Forelimb muscle (tissue), 1 donor: ENCODE measurements at regions not wholly inside any gene's neighbourhood (a gene's known extent, or its start where the extent isn't known, plus 50 kb on each side); places are given as distances from the start of the nearest gene placed in this dataset.

Experiments used
- DNase-seq: peaks from one replicate; pipeline ENCODE4 v3.0.0-alpha.2; 2013; ENCODE audit warnings: low read depth

DNA sequence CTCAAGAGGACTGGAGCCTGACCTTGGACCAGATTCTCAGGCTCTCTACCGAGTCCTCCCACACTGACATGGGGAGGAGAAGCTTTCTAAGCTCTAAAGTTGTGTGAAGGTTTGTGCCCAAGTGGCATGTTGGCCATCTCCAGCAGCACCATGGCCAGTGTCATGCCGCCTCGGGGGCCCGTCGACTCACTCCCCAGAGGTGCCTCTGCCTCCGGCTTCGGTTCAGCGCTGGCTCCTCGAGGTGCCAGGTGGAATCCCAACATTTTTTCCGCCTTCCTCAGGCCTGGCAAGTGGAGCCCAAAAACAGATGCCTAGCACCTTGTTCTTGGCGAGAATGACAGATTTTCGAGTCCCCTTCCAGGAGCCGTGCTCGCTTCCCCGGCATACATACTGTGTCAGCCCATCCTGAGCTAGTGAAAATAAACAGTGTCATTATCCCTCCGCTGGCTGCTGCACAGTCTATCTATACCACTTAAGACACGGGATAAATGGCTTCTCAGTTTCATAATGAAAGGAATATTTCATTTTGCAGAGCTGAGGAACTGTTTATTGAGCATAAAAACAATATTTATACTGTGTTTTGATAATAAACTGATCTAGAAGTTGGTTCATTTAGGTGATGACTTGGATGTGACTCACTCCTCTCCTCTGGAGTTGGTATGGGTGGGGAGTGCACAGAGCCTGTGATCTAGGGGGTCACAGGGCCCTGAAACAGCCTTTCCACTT lies 328.5 kb upstream of the TLE3 start:
- no peak for DNase-seq

DNA sequence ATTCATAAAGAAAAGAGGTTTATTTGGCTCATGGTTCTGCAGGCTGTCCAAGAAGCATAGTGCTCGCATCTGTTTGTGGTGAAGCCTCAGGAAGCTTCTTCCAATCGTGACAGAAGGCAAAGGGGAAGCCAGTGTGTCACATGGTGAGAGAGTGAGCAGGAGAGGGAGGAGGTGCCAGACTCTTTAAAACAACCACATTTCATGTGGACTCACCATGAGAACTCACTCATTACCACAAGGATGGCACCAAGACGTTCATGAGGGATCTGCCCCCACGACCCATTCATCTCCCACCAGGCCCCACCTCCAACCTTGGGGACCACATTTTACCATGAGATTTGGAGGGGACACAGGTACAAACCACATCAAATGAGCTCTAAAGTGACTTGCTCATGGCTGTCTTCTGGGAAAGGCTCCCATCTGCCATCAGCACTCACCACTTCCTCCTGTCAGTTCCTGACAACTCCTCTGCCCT lies 327.3 kb upstream of the TLE3 start:
- no peak for DNase-seq

DNA sequence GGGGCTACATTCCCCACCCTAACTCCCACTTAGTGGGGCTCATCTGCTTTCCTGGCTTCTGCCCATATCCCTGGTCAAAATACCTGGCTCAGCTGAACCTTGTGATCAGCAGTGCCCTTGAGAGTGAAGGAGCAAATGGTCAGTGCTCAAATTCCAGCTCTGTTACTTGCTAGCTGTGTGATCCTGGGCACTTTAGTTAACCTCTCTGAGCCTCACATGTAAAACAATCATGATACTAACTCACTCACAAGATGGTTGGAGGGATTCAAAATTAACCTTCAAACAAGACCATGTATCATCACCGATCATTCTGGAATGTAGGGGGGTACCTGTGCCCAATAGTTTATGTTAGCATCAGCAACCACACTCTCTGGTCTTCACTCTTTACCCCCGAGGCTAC lies 325.6 kb upstream of the TLE3 start:
- no peak for DNase-seq

DNA sequence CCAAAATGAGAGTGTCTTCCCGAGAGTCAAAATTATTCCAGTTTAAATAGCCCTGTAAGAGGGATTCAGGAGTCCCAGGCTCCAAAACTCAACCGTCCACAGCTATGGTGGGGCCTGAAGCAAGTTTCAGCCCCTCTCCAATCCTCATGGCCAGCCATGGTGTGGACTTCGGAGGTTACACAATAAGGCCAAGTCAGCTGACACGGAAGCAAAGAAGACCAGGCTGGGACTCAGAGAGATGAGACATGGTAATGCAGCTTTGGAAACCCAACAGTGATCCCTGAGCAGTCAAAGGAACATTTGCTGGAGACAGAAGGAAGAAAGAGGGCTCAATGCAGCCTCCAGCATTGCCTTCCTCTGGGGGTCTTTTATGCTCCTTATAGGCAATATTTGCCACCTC lies 324.6 kb upstream of the TLE3 start:
- DNase-seq: no peak

DNA sequence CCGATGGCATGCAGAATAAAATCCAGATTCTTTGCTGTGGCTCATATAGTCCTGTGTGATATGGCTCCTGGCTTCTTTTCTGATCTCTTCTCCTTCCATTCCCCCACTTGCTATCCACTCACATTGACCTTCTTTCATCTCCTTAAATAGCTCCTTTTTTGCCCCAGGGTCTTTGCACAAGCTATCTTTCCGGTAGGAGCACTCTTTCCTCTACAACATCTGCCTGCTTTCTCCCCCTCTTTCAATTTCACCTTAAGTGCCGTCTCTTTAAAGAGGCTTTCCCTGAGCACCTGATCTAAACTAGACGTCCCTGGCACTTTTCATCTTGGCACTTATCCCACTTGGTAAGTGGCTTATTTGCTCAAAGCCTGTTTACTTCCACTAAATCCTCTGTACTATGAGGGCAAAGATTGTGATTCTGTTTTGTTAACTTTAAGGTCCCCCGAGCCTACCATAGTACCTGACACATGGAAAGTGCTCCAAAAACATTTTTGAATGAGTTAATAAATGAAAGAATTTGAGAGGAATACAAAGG lies 323.3 kb upstream of the TLE3 start:
- DNase-seq: no peak

DNA sequence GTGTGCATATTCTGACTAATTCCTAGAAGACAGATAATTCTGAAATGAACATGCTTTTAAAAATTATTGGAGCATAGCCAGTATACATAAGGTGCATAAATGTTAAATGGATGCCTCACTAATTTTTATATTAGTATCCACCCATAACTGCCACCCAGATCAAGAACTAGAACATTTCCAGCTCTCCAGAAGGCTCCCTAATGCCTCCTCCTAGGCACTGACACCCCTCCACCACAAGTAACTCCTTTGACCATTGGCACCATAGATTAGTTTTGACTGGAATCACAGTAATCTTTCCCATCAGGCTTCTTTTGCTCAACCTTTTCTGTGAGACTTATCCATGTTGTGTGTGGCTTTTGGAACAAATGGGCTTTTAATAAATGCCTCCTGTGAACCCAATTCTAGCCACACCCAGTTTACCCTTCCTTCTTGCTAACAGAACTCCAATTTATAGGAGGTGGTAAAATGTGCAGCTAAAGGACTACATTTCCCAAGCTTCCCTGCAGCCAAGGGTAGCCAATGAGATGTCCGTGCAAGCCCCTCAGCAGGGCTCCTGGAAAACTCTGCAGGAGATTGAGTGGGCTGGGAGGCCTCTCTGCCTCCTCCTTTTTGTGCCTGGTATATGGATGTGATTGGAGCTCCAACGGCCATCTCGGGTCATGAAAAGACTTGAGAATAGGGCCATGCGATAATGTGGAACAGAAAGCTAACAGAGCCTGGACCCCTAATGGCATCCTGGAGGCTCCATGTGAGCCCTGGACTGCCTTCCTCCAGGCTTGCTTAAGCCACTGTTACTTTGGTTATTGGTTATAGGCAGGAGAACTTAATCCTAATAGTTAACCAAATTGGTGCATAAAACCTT lies 322.6 kb upstream of the TLE3 start:
- DNase-seq: no peak

DNA sequence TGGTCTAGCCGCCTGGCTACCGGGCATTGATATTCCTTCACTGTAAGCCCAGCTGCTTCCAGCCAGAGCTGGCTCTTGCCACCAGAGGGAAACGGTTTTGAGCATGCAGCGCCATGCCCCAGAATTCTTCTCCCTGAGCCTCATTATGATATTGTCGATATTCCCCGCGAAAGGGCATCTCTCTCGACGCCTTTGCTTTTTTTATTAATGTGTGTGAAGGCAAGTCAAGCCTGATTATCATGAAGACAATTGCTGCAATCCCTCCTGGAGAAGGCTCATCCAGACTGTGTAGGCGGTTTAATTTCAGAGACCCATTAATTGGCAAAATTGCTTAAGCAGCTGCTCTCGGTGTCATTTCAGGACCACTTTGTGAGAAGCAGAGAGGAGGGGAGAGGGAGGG lies 321.2 kb upstream of the TLE3 start:
- DNase-seq: no peak

DNA sequence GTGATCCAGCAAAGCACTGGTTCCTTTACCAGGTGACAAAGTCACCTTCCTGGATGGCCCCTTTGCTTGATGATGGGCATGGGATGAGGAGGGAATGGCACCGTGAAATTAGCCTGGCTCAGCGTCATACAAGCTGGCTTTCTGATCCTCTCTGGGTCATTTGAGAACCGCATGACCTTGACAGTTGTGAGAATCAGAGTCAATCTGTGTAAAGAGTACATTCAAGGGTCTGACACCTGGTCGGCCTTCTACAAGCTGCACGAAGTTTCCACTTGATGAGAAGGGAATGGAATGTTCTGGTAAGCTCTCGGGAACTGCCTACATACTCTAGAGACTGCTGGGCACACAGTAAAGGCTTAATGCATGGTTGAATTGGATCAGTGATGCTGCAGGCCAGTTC lies 319.8 kb upstream of the TLE3 start:
- DNase-seq: no peak

DNA sequence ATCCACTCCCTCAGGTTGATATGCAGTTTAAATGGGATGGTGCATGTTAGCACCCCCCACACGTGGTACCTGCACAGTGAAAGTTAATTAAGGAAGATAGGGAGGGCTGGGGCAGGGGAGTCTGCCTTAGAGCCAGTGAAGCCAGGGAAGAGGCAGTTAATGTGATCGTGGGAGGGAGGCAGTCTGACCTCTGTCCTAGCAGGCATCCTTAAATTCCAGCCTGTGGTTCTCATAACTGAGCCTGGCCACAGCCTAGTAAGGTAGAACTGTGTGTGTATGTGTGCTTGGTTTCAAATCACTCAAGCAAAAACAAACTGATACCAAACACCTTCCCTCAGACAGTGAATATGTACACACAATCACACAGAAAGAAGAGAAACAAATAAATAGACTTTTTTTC lies 319.1 kb upstream of the TLE3 start:
- DNase-seq: no peak

DNA sequence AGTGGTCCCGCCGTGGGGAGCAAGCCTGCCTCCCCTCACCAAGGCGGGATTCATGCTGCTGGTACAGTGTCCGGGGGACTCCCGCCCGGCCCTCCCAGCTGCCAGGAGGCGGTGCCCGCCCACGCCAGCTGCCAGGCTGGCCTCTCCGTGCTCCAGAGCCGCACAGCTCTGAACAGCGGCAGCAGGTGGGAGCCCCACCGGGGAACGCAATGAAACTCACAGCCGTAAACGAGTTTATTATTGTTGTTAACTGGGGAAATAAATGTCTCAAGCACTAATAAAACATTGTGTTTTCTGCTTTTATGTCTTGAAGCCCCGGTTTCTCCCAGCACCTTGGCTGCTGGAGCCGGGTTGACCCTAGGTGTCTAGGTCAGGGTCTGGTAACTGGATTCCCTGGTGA lies 317.7 kb upstream of the TLE3 start:
- no peak for DNase-seq

DNA sequence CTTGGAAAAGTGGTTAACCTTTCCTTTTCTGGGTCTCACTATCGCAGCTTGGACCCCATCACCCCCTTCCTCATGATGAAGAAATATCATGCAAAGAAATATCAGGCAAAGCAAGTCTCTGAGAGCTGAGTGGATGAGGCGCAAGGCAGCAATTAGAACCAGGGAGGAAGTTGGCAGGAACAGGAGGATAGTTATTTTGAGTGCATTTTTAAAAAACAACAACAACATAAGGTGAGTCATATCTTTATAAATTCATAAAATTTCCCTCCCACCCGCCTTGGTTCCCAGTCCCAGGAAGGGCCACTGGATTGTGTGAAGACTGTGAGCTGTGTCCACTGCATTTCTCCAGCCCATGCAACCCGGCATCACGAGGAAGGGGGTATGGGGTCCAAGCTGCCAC lies 316.9 kb upstream of the TLE3 start:
- no peak for DNase-seq

DNA sequence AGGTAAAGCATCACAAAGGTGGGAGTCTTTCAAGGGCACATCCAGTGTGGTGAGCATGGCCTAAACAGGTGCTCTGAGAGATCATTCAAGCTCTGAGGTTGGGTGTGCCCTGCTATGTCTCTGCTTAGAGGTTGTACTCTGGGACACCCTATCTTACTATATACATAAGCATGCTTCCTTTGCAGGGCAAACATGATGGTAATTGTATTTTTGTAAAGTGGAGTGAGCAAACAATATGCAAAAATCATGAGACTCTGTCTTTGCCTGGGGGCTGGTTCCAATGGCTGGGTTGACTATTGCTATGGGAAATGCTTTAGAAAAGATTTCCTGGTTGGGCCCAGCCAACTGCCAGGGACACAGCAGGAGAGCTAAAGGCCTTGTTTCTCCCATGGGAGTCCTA lies 315.1 kb upstream of the TLE3 start:
- no peak for DNase-seq

DNA sequence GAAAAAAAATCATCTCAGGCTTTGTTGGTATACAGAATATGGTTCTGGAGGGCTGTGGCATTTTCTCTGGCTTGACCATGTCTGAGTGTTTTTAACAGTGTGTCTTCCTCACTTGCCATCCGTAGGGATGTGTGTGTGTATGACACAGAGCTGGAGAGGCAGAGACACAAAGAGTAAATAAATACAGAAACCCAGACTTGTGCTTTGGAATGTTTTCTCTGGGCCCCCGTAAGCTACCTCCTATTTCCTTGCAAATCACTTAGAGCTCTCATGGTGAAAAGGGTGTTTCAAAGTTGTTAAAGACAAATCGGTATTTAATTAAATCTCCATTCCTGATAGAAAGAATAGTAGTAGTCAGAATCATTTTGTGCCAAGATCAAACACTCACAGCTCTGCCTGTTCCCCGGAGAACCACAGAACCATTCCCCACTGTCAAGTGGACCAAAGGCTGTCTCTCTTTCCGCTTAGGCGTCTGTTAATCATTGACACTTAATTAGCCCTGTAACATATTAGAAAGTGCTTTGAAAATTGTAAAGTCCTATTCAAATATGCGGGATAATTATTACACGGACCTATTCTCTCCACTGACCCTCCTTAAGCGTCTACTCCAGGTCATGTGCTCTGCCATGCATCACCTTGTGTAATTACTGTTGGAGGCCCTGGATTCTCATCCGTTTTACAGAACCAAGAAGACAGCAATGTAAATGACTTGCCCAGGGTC lies 313.6 kb upstream of the TLE3 start:
- DNase-seq: no peak

DNA sequence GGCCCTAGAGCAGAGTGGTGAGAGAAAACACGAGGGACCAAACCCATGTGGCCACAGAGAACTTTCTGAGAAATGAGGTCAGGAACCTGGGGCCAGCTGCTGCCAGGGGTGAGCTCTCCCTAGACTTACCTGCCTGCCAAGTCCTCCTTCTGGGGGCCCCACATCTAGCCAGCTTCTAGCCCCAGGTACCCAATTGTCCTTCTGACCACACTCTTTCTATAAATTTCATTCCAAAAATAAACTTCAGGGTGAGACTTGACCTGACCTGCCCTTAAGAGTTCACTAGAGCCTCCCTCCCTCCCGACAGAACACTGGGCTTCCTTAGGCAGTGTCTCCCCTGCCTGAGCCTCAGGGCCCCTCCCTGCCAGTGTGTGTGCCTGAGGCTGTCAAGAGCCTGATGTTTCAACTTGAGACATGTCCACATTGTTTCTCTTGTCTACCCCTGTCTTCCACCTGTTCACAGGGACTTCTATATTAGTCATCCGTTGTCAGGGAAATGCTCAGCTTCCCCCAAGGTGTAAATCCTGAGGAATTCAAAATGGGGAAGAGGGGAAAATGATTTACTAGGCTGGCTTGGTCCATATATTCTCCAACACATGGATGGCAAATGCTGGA lies 312.8 kb upstream of the TLE3 start:
- DNase-seq: no peak

DNA sequence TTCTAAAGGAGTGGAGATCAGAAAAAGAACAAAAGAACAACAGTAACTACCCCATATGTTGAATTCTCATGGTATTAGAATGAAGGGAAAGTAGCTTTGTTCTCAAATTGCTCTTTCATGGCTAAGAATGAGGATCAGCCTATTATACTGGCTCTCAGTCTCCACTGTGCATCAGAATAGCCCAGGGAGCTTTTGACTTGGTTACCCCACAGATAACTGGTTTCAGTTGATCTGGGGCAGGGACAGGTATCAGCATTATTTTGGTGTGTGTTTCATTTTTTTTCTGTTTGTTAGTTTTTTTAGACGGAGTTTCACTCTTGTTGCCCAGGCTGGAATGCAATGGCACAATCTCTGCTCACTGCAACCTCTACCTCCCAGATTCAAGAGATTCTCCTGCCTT lies 311.7 kb upstream of the TLE3 start:
- no peak for DNase-seq

DNA sequence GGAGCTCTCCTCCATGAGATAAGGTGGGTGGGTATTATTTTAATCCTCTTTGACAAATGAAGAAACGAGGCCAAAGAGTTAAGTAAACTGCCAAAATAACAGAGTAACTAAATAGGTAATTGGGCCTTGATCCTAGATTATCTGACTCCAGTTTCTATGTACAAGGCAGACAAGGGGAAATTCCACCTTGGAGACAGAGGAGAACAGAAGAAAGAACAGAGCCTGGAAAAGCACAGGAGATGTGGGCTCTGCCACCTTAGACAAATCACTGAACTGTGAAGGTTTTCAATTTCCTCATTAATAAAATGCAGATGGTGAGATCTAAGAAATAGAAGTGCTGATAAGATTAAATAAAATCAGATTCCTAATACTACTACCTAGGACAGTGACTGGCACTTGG lies 310.2 kb upstream of the TLE3 start:
- DNase-seq: no peak

DNA sequence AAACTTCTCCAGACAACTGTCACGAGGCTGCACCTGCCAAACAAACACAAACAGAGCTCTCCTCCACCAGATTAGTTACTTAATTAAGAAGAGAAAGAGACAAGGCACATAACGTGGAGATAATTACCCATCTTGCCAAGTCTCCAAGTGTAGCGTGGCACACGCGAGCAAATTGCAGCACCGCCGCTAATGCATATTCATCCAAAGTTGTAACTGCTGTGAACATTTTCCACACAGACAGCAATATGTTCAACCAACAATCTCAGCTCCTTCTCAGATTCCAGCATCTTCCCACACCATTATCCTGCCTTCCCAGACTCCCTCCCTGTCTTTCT lies 309.6 kb upstream of the TLE3 start:
- DNase-seq: no peak

DNA sequence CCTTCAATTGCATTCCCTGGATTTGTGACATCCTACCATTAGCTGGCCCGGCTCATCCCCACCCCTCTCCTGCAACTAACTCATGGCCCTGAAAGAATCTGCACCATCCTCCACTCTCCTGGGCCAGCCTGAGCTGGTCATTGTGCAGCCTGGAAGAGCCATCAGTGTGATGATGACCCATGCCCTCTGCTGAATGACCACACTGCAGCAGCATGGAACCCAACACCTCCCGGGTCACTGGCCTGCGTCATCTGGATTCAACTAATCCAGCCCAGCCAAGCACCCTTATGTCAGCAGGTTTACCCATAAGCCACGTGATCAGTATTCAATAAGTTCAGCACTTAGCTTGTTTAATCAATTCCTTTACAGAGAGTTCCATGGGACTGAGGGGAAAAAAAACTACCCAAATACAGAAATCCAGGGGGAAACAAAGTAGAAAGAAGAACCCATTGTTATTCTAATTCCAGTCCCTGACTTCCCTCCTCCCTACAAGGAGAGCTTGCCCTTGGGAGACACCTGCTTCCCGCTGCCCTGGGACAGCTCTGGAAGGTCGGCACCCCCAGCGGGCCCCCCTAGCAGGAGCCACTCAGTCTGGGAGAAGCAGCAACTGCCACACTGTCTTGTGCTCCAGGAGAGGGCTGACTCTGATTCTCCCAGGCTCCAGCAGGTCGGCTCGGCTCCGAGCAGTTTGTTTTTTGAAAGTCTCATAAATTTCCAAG lies 309.1 kb upstream of the TLE3 start:
- DNase-seq: no peak

DNA sequence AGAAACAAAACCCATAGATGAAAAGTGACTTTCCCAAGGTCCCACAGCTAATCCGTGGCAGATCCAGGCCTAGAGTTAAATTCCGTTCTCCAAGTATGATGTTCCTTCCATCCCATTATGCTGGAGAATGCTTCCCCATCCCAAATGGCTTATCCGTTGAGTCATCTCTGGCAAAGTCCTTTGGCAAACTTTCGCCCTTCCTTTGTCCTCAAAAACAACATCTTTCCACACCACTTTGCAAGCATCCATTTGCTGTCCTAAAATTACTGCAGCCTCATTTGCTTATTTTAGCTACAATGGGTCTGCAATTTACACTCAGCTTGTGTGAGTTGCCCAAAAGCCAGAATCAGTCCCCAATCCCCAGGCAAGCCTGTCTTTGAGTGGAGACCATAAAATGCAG lies 304.0 kb upstream of the TLE3 start:
- DNase-seq: peak; percentile 55

DNA sequence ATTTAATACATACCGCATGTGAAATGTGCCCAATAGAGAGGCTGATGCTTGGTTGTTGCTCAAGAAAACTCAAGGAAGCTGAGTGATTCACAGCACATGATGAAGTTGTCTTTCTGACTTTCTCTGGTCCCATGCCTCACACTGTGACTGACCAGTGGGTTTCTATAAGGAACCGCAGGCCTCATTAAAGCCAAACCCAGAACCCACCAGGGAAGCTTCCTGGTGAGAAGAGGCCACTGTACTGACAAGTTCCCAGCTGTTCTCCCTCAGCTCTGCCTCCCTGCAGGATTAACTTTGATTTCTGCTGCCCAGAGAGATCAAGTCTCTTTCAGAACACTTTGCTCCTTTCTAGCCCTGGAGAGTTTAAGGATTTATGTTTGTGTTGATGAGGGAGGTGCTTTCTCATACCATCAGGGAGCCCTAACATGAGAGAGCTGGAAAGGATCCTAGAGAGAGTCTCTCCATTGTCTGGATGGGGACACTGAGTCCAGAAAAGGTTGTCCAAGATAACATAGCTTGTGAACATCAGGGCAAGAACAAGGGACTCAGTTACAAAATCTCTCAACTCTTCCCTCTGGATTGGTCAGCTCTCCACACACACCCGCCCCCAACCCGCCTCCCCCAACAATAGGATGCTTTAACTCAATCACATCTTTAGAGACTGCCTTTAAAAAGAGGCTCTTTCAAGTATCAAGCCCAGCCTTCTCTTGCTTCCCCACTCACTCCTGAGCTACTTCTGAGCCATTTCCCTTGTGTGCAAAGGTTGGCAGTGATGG lies 303.2 kb upstream of the TLE3 start:
- DNase-seq: no peak

DNA sequence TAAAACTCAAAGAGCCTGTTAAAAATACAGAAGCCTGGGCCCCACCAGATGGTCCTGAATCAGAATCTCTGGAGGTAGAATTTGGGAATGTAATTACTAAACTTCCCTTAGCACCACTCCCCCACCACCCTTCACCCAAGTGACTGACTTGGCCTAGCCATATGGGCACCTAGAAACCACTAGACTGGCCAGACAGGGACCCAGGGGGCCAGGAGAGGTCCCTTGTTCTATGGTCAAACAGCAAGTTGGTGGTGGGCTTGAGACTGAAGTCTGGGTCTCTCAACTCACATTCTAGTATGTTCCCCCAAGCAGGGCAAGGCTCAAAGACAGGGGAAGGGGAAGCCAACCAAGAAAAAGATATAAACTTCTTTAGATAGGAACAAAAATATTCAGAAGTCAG lies 301.5 kb upstream of the TLE3 start:
- DNase-seq: no peak
